Activated CD4-positive, alpha-beta T cell treated with anti-CD3 and anti-CD28 coated beads for 24 hours (primary cell): ENCODE measurements at regions not wholly inside any gene's neighbourhood (a gene's known extent, or its start where the extent isn't known, plus 50 kb on each side); places are given as distances from the start of the nearest gene placed in this dataset.

ENCODE experiments used
- DNase-seq, 2 donors: peaks; one replicate each; pipeline ENCODE4 v3.0.0-alpha.2; 2020; ENCODE audit warnings: low read depth in 2 of 2

GRCh38 chr10:131631619-131632018 lies 269.2 kb upstream of the PPP2R2D start:
- DNase-seq = no peak

GRCh38 chr10:131635564-131636015 lies 265.2 kb upstream of the PPP2R2D start:
- no peak for DNase-seq

GRCh38 chr10:131636116-131636515 lies 264.7 kb upstream of the PPP2R2D start:
- DNase-seq = no peak

GRCh38 chr10:131636841-131637724 lies 263.7 kb upstream of the PPP2R2D start:
- no peak for DNase-seq

- DNase-seq = no peak
Observed at GRCh38 chr10:131638049-131638879, 262.5 kb upstream of the PPP2R2D start.

GRCh38 chr10:131638880-131639278 lies 261.9 kb upstream of the PPP2R2D start:
- DNase-seq = no peak

GRCh38 chr10:131640045-131640644 lies 260.7 kb upstream of the PPP2R2D start:
- DNase-seq = no peak

GRCh38 chr10:131641231-131641630 lies 259.6 kb upstream of the PPP2R2D start:
- DNase-seq = no peak

GRCh38 chr10:131641898-131642297 lies 258.9 kb upstream of the PPP2R2D start:
- DNase-seq = no peak

- no peak for DNase-seq
Observed at GRCh38 chr10:131642966-131643365, 257.8 kb upstream of the PPP2R2D start.

GRCh38 chr10:131644289-131644688 lies 256.5 kb upstream of the PPP2R2D start:
- no peak for DNase-seq

- no peak for DNase-seq
Observed at GRCh38 chr10:131644864-131645658, 255.7 kb upstream of the PPP2R2D start.

- no peak for DNase-seq
Observed at GRCh38 chr10:131645756-131646155, 255.1 kb upstream of the PPP2R2D start.

- no peak for DNase-seq
Observed at GRCh38 chr10:131646551-131647525, 254.0 kb upstream of the PPP2R2D start.

- no peak for DNase-seq
Observed at GRCh38 chr10:131647789-131648188, 253.0 kb upstream of the PPP2R2D start.

- DNase-seq = no peak
Observed at GRCh38 chr10:131648386-131649020, 252.3 kb upstream of the PPP2R2D start.

- DNase-seq = no peak
Observed at GRCh38 chr10:131649617-131650016, 251.2 kb upstream of the PPP2R2D start.

- no peak for DNase-seq
Observed at GRCh38 chr10:131650169-131650705, 250.6 kb upstream of the PPP2R2D start.
